ENCODE measurements at regions not wholly inside any gene's neighbourhood (a gene's known extent, or its start where the extent isn't known, plus 50 kb on each side); places are given as distances from the start of the nearest gene placed in this dataset.

DNA sequence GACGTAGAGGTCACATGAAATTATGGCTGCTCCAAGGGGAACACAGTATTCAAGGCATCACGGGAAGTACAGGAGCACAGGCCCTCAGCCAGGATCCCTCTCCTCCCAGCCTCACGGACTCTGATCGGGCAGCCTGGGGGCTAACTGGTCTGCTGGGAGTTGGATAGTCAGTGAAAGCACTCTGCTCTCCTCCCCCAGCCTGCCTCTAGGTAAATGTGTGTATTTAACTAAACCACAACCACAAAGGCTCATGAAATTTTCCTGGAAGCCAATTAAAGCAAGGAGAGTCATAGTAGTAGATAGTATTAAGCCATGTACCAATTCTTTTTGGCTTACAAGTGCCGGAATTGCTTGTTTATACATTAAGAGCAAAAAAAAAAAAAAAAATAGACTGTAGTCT, 254.3 kb downstream of the MSRB3 start:
- peak; percentile 37 for DNase-seq (ENCODE audit: low read depth)
- TF ChIP-seq POLR2A (IDR thresholded peaks at IDR 0.05; ENCODE audit: extremely low read depth, insufficient read length), result no peak
- no peak for TF ChIP-seq CTCF (IDR thresholded peaks at IDR 0.05; ENCODE audit: low read depth, low read length)
- no peak for TF ChIP-seq MAX (IDR thresholded peaks at IDR 0.05; ENCODE audit: low read depth, low read length)
- TF ChIP-seq MYC (IDR thresholded peaks at IDR 0.05; ENCODE audit: low read depth, low read length), result no peak
- no peak overlapping the region for H3K4me3 ChIP-seq (ENCODE audit: low read depth, low read length)

- no peak overlapping the region for H3K4me3 ChIP-seq (ENCODE audit: low read depth, low read length)
- no peak for TF ChIP-seq POLR2A (IDR thresholded peaks at IDR 0.05; ENCODE audit: extremely low read depth, insufficient read length)
- TF ChIP-seq MAX (IDR thresholded peaks at IDR 0.05; ENCODE audit: low read depth, low read length), result no peak
- TF ChIP-seq CTCF (IDR thresholded peaks at IDR 0.05; ENCODE audit: low read depth, low read length), result no peak
- TF ChIP-seq MYC (IDR thresholded peaks at IDR 0.05; ENCODE audit: low read depth, low read length), result no peak
- peak; percentile 20 for DNase-seq (ENCODE audit: low read depth)
These were observed 254.8 kb downstream of the MSRB3 start for GRCh38 chr12:65533177-65533883.

DNA sequence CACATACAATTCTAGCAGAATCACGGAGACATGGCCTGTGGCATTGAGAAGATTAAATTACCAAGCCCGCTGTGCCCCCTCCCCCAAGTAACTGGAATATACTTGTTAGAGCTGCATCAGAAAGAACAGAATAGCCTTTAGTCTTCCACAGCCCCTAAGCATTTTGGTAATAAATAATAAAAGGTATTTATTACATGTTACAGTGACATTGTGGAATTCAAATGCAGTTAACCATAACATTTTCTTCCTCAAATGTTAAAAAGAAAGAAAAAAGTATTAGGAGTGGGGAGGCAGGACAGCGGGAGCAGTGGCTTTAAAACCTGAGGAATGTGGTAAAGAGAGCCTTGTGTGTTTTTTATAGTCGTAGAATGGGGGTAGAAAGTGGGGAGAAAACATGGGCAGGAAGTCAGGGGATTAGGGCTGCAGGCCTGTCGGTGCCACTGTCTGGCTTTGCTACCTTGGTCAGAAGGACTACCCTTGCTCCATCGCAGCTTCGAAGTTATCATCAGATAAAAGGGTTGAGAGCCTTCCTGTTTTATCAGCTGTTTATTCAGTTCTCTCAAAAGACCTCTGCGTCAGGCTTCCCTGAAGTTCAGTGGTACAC, 255.9 kb downstream of the MSRB3 start:
- H3K4me3 ChIP-seq (ENCODE audit: low read depth, low read length), result no peak overlapping the region
- TF ChIP-seq MYC (IDR thresholded peaks at IDR 0.05; ENCODE audit: low read depth, low read length) (no peak), POLR2A (IDR thresholded peaks at IDR 0.05; ENCODE audit: extremely low read depth, insufficient read length) (no peak), MAX (IDR thresholded peaks at IDR 0.05; ENCODE audit: low read depth, low read length) (no peak), CTCF (IDR thresholded peaks at IDR 0.05; ENCODE audit: low read depth, low read length) (no peak)
- no peak for DNase-seq (ENCODE audit: low read depth)

DNA sequence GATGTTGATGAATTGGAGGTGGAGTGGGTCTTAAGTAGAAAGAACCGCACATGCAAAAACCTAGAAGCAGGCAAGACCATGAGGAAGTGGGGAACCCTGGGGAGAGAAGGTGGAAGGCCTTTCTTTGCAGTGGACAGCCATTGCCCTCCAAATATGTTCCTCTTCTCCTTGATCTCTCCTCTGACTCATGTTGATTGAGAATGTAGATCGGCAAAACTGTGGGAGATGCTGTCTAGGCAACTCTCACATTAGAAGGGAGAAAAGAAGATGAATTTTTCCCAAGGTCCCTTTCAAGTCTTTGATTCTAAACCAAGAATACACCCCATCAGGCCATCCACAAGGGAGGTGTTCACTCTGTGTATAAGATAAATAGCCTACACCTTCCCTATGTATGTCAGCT, 257.5 kb downstream of the MSRB3 start:
- H3K4me3 ChIP-seq (ENCODE audit: low read depth, low read length), result no peak overlapping the region
- DNase-seq (ENCODE audit: low read depth), result no peak
- TF ChIP-seq POLR2A (IDR thresholded peaks at IDR 0.05; ENCODE audit: extremely low read depth, insufficient read length) (no peak), MAX (IDR thresholded peaks at IDR 0.05; ENCODE audit: low read depth, low read length) (no peak), CTCF (IDR thresholded peaks at IDR 0.05; ENCODE audit: low read depth, low read length) (no peak), MYC (IDR thresholded peaks at IDR 0.05; ENCODE audit: low read depth, low read length) (no peak)

GRCh38 chr12:65536351-65536750, 257.9 kb downstream of the MSRB3 start:
- TF ChIP-seq CTCF (IDR thresholded peaks at IDR 0.05; ENCODE audit: low read depth, low read length), result no peak
- no peak for TF ChIP-seq POLR2A (IDR thresholded peaks at IDR 0.05; ENCODE audit: extremely low read depth, insufficient read length)
- TF ChIP-seq MYC (IDR thresholded peaks at IDR 0.05; ENCODE audit: low read depth, low read length), result no peak
- no peak for TF ChIP-seq MAX (IDR thresholded peaks at IDR 0.05; ENCODE audit: low read depth, low read length)

More at GRCh38 chr12:65536351-65536750, 257.9 kb downstream of the MSRB3 start:
- H3K4me3 ChIP-seq (ENCODE audit: low read depth, low read length), result no peak overlapping the region
- DNase-seq (ENCODE audit: low read depth), result no peak
